ENCODE measurements at regions not wholly inside any gene's neighbourhood (a gene's known extent, or its start where the extent isn't known, plus 50 kb on each side); places are given as distances from the start of the nearest gene placed in this dataset.

DNA sequence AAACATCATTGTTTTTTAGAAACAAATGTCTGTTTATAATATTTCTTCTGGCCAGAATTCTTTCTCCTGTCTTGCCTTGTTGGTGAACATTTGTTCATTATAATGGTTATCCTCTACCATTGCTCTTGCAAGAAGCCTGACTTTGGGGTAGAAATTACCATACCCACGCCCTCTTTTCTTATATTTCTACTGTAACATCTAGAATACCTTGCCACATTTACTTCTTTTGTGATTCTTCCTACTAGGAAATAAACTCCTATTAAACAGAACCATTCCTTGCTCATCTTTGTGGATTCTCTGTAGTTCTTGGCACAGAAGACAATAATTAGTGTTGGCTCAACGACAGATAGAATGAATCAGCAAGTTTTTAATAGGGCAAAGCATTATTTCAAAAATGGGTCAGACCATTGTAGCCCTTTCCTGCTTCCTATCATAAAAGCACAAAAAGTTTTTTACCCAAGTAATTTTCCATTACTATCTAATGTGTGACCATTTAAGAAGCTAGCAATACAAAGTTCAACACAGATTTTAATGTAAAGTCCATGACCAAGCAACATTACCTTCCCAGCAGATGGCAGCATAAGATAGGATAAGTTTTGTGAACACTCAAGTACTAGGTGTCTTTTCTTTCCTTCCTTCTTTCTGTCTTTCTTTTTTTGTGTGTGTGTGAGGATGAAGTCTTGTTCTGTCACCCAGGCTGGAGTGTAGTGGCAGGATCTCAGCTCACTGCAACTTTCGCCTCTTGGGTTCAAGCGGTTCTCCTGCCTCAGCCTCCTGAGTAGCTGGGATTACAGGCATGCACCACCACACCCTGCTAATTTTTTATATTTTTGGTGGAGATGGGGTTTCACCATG is 270.4 kb downstream of the HGF start:
- peak; percentile 42 to 64 (median 54) for TF ChIP-seq CTCF (IDR thresholded peaks at IDR 0.05)
- TF ChIP-seq POLR2A (IDR thresholded peaks at IDR 0.05), result no peak
- peak in 1 of 4 donors; percentile 18 for TF ChIP-seq EP300 (IDR thresholded peaks at IDR 0.05)
- TF ChIP-seq POLR2AphosphoS5 (IDR thresholded peaks at IDR 0.05), result peak in 3 of 4 donors; percentile 25 to 45 (median 29)

All from sigmoid colon (tissue), 4 donors.